CD14-positive monocyte (primary cell): ENCODE measurements at regions not wholly inside any gene's neighbourhood (a gene's known extent, or its start where the extent isn't known, plus 50 kb on each side); places are given as distances from the start of the nearest gene placed in this dataset.

ENCODE experiments used
- DNase-seq, 3 donors: peaks; one replicate each; pipeline ENCODE4 v3.0.0-alpha.2; 2011 to 2022
- H2AFZ ChIP-seq: 2 replicates; pipeline ENCODE4 v1.6.0; 2012; ENCODE audit warnings: mild to moderate bottlenecking, low read depth, low read length, inconsistent platforms; ENCODE audit not compliant: insufficient read depth, poor library complexity, severe bottlenecking
- H3K27ac ChIP-seq, 2 donors: 1 replicate in 1 of 2; 2 replicates in 1 of 2; pipeline ENCODE4 v1.5.1; 2012 to 2013; ENCODE audit warnings: low read length in 2 of 2, control low read depth in 1 of 2, inconsistent platforms in 1 of 2, low read depth in 1 of 2, mild to moderate bottlenecking in 1 of 2
- H3K27me3 ChIP-seq, 2 donors: one replicate each; pipeline versions ENCODE4 v1.6.0 to v1.6.1; 2011 to 2013; ENCODE audit warnings: low read length in 2 of 2; ENCODE audit not compliant: control insufficient read depth in 2 of 2, insufficient read depth in 2 of 2
- H3K36me3 ChIP-seq, 2 donors: replicated peaks in 1 of 2; 1 replicate in 1 of 2; 2 replicates in 1 of 2; pipeline versions ENCODE4 v1.5.1 to v1.6.1; 2012 to 2013; ENCODE audit warnings: low read length in 2 of 2, control low read depth in 1 of 2, inconsistent platforms in 1 of 2, mild to moderate bottlenecking in 1 of 2; ENCODE audit not compliant: insufficient read depth in 2 of 2, control insufficient read depth in 1 of 2
- H3K4me1 ChIP-seq, 2 donors: 1 replicate in 1 of 2; 2 replicates in 1 of 2; pipeline versions ENCODE4 v1.5.1 to v1.6.1; 2012 to 2013; ENCODE audit warnings: low read length in 2 of 2, control low read depth in 1 of 2, inconsistent platforms in 1 of 2, mild to moderate bottlenecking in 1 of 2, moderate library complexity in 1 of 2; ENCODE audit not compliant: insufficient read depth in 2 of 2, control insufficient read depth in 1 of 2
- H3K4me2 ChIP-seq: replicated peaks from 2 replicates; pipeline ENCODE3; 2012; ENCODE audit warnings: low read length, moderate library complexity, mild to moderate bottlenecking; ENCODE audit not compliant: poor library complexity, severe bottlenecking; ENCODE audit errors: extremely low read depth
- H3K4me3 ChIP-seq, 3 experiments: fragments of 200-600 bp in 1 of 3; sonication (generic) in 1 of 3; replicated peaks in 1 of 3; 1 replicate in 2 of 3; 2 replicates in 1 of 3; pipeline ENCODE4 v1.5.1; 2011 to 2013; ENCODE audit warnings: low read length in 3 of 3, mild to moderate bottlenecking in 3 of 3, control low read depth in 2 of 3, low read depth in 2 of 3, inconsistent platforms in 1 of 3, moderate library complexity in 1 of 3
- H3K79me2 ChIP-seq: 2 replicates; pipeline ENCODE4 v1.6.0; 2012; ENCODE audit warnings: mild to moderate bottlenecking, control low read depth, inconsistent platforms, low read length, moderate library complexity; ENCODE audit not compliant: insufficient read depth
- H3K9ac ChIP-seq: 2 replicates; pipeline ENCODE4 v1.6.0; 2017; ENCODE audit warnings: low read length, mild to moderate bottlenecking; ENCODE audit not compliant: insufficient read depth, poor library complexity, severe bottlenecking
- H3K9me3 ChIP-seq, 2 donors: replicated peaks in 1 of 2; 1 replicate in 1 of 2; 2 replicates in 1 of 2; pipeline versions ENCODE4 v1.5.1 to v1.6.1; 2012 to 2013; ENCODE audit warnings: low read length in 2 of 2, control low read depth in 1 of 2; ENCODE audit not compliant: control insufficient read depth in 1 of 2, insufficient read depth in 1 of 2
- H4K20me1 ChIP-seq: 2 replicates; pipeline ENCODE4 v1.6.0; 2012; ENCODE audit warnings: mild to moderate bottlenecking, low read length, control low read depth, moderate library complexity; ENCODE audit not compliant: insufficient read depth
- H3K27ac Mint-ChIP-seq, 7 donors: one replicate each; pipeline ENCODE4 v1.8.0; 2020; ENCODE audit warnings: mild to moderate bottlenecking in 7 of 7, mixed read lengths in 7 of 7, moderate library complexity in 6 of 7, inconsistent platforms in 2 of 7
- H3K27me3 Mint-ChIP-seq, 3 donors: one replicate each; pipeline ENCODE4 v1.8.0; 2021 to 2022; ENCODE audit warnings: low read depth in 3 of 3, mild to moderate bottlenecking in 3 of 3, mixed read lengths in 3 of 3, moderate library complexity in 3 of 3, inconsistent platforms in 1 of 3
- H3K36me3 Mint-ChIP-seq, 2 donors: one replicate each; pipeline ENCODE4 v1.8.0; 2020; ENCODE audit warnings: mixed read lengths in 2 of 2, inconsistent platforms in 1 of 2, mild to moderate bottlenecking in 1 of 2
- H3K4me1 Mint-ChIP-seq: one replicate; pipeline ENCODE4 v1.8.0; 2020; ENCODE audit warnings: mild to moderate bottlenecking, mixed read lengths
- H3K4me3 Mint-ChIP-seq, 2 donors: one replicate each; pipeline ENCODE4 v1.8.0; 2020; ENCODE audit warnings: mild to moderate bottlenecking in 2 of 2, mixed read lengths in 2 of 2, moderate library complexity in 1 of 2
- H3K9me3 Mint-ChIP-seq, 7 donors: one replicate each; pipeline ENCODE4 v1.8.0; 2020 to 2022; ENCODE audit warnings: mixed read lengths in 7 of 7, mild to moderate bottlenecking in 6 of 7, moderate library complexity in 6 of 7, inconsistent platforms in 2 of 7
- CTCF ChIP-seq: fragments of 200-600 bp; IDR thresholded peaks from one replicate; pipeline ENCODE4 v1.8.0; 2022; ENCODE audit warnings: antibody characterized with exemption, mild to moderate bottlenecking
- WGBS: methylation state at CpG from one replicate; pipeline ENCODE4 v1.1.5; 2013; ENCODE audit warnings: missing lambda C conversion rate; ENCODE audit not compliant: insufficient coverage; 5-methylcytosine and 5-hydroxymethylcytosine counted together
- intact Hi-C, 2 donors: fragments of 100-400 bp; cut with micrococcal nuclease; formaldehyde crosslinking; loops; one replicate each; pipeline versions ENCODE4 v1.15.0 to v1.15.1; 2023

GRCh38 chr2:2562867-2563266 is 231.8 kb upstream of the MYT1L start:
- no peaks in the 10 kb centered on the region for H3K4me1 ChIP-seq
- 57% methylated on average over 3 of the region's 5 CpGs for WGBS
- H3K27ac ChIP-seq = no peak overlapping the region
- no peak for DNase-seq
- H2AFZ ChIP-seq = no peak overlapping the region
- Mint-ChIP-seq H3K4me1 (no peaks in the 10 kb centered on the region), H3K27ac (no peak overlapping the region), H3K36me3 (no peaks in the 10 kb centered on the region), H3K9me3 (peaks cover 0 to 9% (median 3%) of the 10 kb centered on the region in 7 donors), H3K4me3 (no peak overlapping the region), H3K27me3 (peaks cover 0 to 3% (median 0%) of the 10 kb centered on the region in 3 donors)
- H3K36me3 ChIP-seq = no peaks in the 10 kb centered on the region
- TF ChIP-seq CTCF = no peak
- H3K4me3 ChIP-seq = no peak overlapping the region
- H3K4me2 ChIP-seq = no peak overlapping the region
- H4K20me1 ChIP-seq = no peaks in the 10 kb centered on the region
- no peaks in the 10 kb centered on the region for H3K9me3 ChIP-seq
- H3K27me3 ChIP-seq = no peaks in the 10 kb centered on the region
- intact Hi-C loops = no loop called here
- no peak overlapping the region for H3K9ac ChIP-seq
- no peaks in the 10 kb centered on the region for H3K79me2 ChIP-seq

GRCh38 chr2:2561346-2562095 is 230.4 kb upstream of the MYT1L start:
- Mint-ChIP-seq H3K36me3 (no peaks in the 10 kb centered on the region), H3K27me3 (peaks cover 0 to 3% (median 3%) of the 10 kb centered on the region in 3 donors), H3K4me3 (no peak overlapping the region), H3K27ac (no peak overlapping the region), H3K4me1 (no peaks in the 10 kb centered on the region), H3K9me3 (peaks cover 0 to 12% (median 3%) of the 10 kb centered on the region in 7 donors)
- intact Hi-C loops = no loop called here
- TF ChIP-seq CTCF = no peak
- Histone ChIP-seq H3K27ac (no peak overlapping the region), H3K27me3 (no peaks in the 10 kb centered on the region), H4K20me1 (no peaks in the 10 kb centered on the region), H3K9ac (no peak overlapping the region), H3K4me3 (no peak overlapping the region), H3K4me1 (no peaks in the 10 kb centered on the region), H2AFZ (no peak overlapping the region), H3K4me2 (no peak overlapping the region), H3K9me3 (no peaks in the 10 kb centered on the region), H3K79me2 (no peaks in the 10 kb centered on the region), H3K36me3 (no peaks in the 10 kb centered on the region)
- WGBS = 91% methylated on average over 6 of the region's 14 CpGs
- no peak for DNase-seq
